Body of pancreas (tissue), 4 donors: ENCODE measurements at regions not wholly inside any gene's neighbourhood (a gene's known extent, or its start where the extent isn't known, plus 50 kb on each side); places are given as distances from the start of the nearest gene placed in this dataset.

Source experiments
- ATAC-seq: fragments of 150-250 bp; one replicate; pipeline ENCODE4 v1.9.1; 2016
- DNase-seq, 4 donors: peaks; one replicate each; pipeline ENCODE4 v3.0.0-alpha.2; 2019
- H3K27ac ChIP-seq, 4 donors: fragments of 200-600 bp; sonication (generic); 1 replicate in 3 of 4; 2 replicates in 1 of 4; pipeline versions ENCODE4 v1.5.1 to v1.6.1; 2016 to 2019; ENCODE audit warnings: mild to moderate bottlenecking in 1 of 4, mixed read lengths in 1 of 4, moderate library complexity in 1 of 4
- H3K27me3 ChIP-seq, 2 donors: fragments of 200-600 bp; sonication (generic); one replicate each; pipeline ENCODE4 v1.6.0; 2016; ENCODE audit warnings: mild to moderate bottlenecking in 1 of 2
- H3K36me3 ChIP-seq, 2 donors: fragments of 200-600 bp; sonication (generic); replicated peaks in 1 of 2; 2 replicates each; pipeline ENCODE4 v1.5.1; 2016; ENCODE audit warnings: low read depth in 2 of 2; ENCODE audit not compliant: insufficient read depth in 1 of 2
- H3K4me1 ChIP-seq: fragments of 200-600 bp; sonication (generic); one replicate; pipeline ENCODE4 v1.6.0; 2016
- H3K4me3 ChIP-seq, 2 donors: fragments of 200-600 bp; sonication (generic); 1 replicate in 1 of 2; 2 replicates in 1 of 2; pipeline ENCODE4 v1.5.1; 2016 to 2019
- H3K9me3 ChIP-seq, 3 donors: fragments of 200-600 bp; sonication (generic); 1 replicate in 2 of 3; 2 replicates in 1 of 3; pipeline ENCODE4 v1.5.1; 2016
- POLR2A ChIP-seq, 3 donors: fragments of 450-650 bp; IDR thresholded peaks; one replicate each; pipeline ENCODE4 v1.6.1; 2016; ENCODE audit warnings: antibody characterized with exemption in 3 of 3, mild to moderate bottlenecking in 2 of 3
- whole genome bisulfite sequencing, 2 donors: methylation state at CpG; one replicate each; pipeline ENCODE4 v1.1.5; 2017; 5-methylcytosine and 5-hydroxymethylcytosine counted together
- intact Hi-C: fragments of 100-400 bp; cut with DNase I; formaldehyde crosslinking; loops from one replicate; pipeline ENCODE4 v1.15.1; 2023
- TF ChIP-seq, protein P1 (sequence below), 7 experiments: fragments of 450-650 bp in 4 of 7; fragments of 200-600 bp in 3 of 7; sonication (generic) in 3 of 7; IDR thresholded peaks; one replicate each; pipeline ENCODE4 v1.5.1; 2016 to 2019; ENCODE audit warnings: antibody characterized with exemption in 7 of 7

DNA sequence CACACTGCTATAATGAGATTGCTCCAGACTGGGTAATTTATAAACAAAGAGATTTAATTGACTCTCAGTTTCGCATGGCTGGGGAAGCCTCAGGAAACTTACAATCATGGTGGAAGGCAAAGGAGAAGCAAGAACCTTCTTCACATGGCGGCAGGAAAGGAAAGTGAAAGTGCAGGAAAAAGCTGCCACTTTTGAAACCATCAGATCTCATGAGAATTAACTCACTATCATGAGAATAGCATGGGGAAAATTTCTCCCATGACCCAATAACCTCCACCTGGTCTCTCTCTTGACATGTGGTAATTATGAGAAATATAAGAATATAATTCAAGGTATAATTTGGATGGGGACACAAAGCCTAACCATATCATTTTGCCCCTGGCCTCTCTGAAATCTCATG, 884.2 kb downstream of the GLUD2 start:
- intact Hi-C loops, result no loop called here
- no peak for TF ChIP-seq POLR2A (IDR thresholded peaks at IDR 0.05)
- TF ChIP-seq, protein P1, sequence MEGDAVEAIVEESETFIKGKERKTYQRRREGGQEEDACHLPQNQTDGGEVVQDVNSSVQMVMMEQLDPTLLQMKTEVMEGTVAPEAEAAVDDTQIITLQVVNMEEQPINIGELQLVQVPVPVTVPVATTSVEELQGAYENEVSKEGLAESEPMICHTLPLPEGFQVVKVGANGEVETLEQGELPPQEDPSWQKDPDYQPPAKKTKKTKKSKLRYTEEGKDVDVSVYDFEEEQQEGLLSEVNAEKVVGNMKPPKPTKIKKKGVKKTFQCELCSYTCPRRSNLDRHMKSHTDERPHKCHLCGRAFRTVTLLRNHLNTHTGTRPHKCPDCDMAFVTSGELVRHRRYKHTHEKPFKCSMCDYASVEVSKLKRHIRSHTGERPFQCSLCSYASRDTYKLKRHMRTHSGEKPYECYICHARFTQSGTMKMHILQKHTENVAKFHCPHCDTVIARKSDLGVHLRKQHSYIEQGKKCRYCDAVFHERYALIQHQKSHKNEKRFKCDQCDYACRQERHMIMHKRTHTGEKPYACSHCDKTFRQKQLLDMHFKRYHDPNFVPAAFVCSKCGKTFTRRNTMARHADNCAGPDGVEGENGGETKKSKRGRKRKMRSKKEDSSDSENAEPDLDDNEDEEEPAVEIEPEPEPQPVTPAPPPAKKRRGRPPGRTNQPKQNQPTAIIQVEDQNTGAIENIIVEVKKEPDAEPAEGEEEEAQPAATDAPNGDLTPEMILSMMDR (IDR thresholded peaks at IDR 0.05), result no peak

DNA sequence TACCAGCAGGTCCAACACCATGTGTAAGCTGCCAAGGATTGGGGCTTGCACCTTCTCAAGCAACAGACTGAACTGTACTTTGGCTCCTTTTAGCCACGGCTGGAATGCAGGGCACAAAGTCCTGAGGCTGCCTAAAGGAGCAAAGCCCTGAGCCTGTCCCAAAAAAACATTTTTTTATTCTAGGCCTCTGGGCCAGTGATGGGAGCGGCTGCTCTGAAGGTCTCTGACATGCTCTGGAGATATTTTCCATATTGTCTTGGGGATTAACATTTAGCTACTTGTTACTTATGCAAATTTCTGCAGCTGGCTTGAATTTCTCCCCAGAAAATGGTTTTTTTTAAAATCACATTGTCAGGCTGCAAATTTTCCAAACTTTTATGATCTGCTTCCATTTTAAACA, 885.3 kb downstream of the GLUD2 start:
- intact Hi-C loops, result no loop called here
- no peak for TF ChIP-seq POLR2A (IDR thresholded peaks at IDR 0.05)
- TF ChIP-seq, protein P1 (IDR thresholded peaks at IDR 0.05), result no peak
- ATAC-seq (no peak), DNase-seq (no peak)
- H3K4me1 ChIP-seq, result no peaks in the 10 kb centered on the region
- H3K27me3 ChIP-seq, result no peaks in the 10 kb centered on the region
- H3K36me3 ChIP-seq, result no peaks in the 10 kb centered on the region
- H3K27ac ChIP-seq, result no peak overlapping the region
- 52 to 100% methylated on average over 1 to 2 of the region's 2 CpGs for WGBS, 2 donors
- H3K9me3 ChIP-seq, result no peaks in the 10 kb centered on the region
- no peak overlapping the region for H3K4me3 ChIP-seq

More for the DNA sequence above, 884.2 kb downstream of the GLUD2 start:
- Histone ChIP-seq H3K4me1 (no peaks in the 10 kb centered on the region), H3K27me3 (no peaks in the 10 kb centered on the region), H3K36me3 (no peaks in the 10 kb centered on the region), H3K9me3 (no peaks in the 10 kb centered on the region), H3K27ac (no peak overlapping the region), H3K4me3 (no peak overlapping the region)
- 59 to 76% methylated on average over 2 of the region's 2 CpGs for WGBS, 2 donors
- ATAC-seq, result no peak
- no peak for DNase-seq

DNA sequence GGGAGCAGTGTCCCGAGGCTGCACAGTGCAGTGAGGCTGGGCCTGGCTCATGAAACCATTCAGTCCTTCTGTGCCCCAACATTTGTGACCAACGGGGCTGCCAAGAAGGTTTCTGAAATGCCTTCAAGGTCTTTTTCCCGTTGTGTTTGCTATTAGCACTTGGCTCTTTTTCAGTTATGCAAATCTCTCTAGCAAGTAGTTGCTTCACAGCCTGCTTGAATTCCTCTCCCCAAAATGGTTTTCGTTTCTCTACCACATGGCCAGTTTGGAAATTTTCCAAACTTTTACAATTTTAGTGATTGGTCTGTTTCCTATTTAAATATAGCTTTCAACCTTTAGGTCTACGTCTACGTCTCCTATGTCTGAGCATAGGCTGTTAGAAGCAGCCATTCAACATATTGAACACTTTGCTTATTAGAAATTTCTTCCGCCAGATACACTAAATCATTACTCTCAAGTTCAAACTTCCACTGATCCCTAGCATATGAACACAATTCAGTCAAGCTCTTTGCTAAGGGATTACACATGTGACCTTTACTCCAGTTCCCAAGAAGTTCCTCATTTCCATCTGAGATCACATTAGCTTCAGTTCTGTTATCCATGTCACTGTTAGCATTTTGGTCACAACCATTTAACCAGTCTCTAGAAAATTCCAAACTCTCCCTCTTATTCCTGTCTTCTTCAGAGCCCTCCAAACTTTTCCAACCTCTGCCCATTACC, 901.8 kb downstream of the GLUD2 start:
- DNase-seq, result no peak
- intact Hi-C loops, result no loop called here
- Histone ChIP-seq H3K4me3 (no peak overlapping the region), H3K27ac (no peak overlapping the region), H3K9me3 (no peaks in the 10 kb centered on the region), H3K36me3 (no peaks in the 10 kb centered on the region), H3K4me1 (no peaks in the 10 kb centered on the region), H3K27me3 (no peaks in the 10 kb centered on the region)
- TF ChIP-seq, protein P1 (IDR thresholded peaks at IDR 0.05), result no peak
- no peak for TF ChIP-seq POLR2A (IDR thresholded peaks at IDR 0.05)
- ATAC-seq, result no peak
- 54 to 61% methylated on average over 5 to 6 of the region's 7 CpGs for WGBS, 2 donors

DNA sequence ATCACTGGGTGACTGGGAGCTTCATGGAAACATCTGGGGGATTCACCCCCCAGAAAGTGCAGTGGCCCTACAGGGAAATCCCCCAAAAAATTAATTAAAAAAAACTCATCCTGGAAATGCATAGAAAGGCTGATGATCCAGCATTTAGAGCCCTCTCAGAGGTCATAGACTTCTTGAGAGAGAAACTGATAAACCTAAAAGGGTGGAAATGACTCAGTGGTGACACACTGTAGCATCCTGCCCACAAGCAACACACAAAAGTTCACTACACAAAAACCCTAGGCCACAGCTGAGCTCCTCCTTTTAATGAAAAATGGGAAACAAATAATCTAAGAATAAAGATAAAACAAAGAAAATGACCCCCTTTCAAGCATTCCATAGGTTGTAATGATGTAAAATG, 911.5 kb downstream of the GLUD2 start:
- no peaks in the 10 kb centered on the region for H3K4me1 ChIP-seq
- no peaks in the 10 kb centered on the region for H3K27me3 ChIP-seq
- intact Hi-C loops, result no loop called here
- no peak overlapping the region for H3K27ac ChIP-seq
- DNase-seq, result no peak
- no peaks in the 10 kb centered on the region for H3K9me3 ChIP-seq
- no peak overlapping the region for H3K4me3 ChIP-seq
- no peaks in the 10 kb centered on the region for H3K36me3 ChIP-seq
- ATAC-seq, result no peak
- no peak for TF ChIP-seq POLR2A (IDR thresholded peaks at IDR 0.05)
- TF ChIP-seq, protein P1 (IDR thresholded peaks at IDR 0.05), result no peak

DNA sequence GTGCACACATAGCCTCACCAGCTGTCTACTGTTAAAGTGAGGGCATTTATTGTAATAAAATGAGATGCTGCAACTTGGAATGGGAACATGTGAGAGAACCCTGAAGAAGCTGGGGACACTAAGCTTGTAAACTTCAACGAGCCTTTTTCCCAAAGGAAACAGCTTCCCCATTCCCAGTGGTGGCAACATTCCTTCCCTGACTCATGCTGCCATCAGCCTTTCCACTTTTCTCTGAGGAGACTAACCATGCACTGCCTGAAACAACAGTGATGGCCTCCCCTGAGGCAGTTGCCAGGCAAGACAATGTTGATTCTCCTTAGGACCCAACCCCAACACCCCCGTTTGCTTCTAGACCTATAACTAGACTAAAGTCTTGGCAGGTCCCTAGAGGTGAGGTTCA, 928.3 kb downstream of the GLUD2 start:
- Histone ChIP-seq H3K36me3 (no peaks in the 10 kb centered on the region), H3K9me3 (no peaks in the 10 kb centered on the region), H3K4me3 (no peak overlapping the region), H3K4me1 (no peaks in the 10 kb centered on the region), H3K27ac (no peak overlapping the region), H3K27me3 (no peaks in the 10 kb centered on the region)
- WGBS, 2 donors, result 49 to 61% methylated on average over 2 of the region's 2 CpGs
- DNase-seq (no peak), ATAC-seq (no peak)
- TF ChIP-seq POLR2A (IDR thresholded peaks at IDR 0.05), result no peak
- TF ChIP-seq, protein P1 (IDR thresholded peaks at IDR 0.05), result no peak
- intact Hi-C loops, result no loop called here
